Skeletal muscle cell (primary cell): ENCODE measurements at regions not wholly inside any gene's neighbourhood (a gene's known extent, or its start where the extent isn't known, plus 50 kb on each side); places are given as distances from the start of the nearest gene placed in this dataset.
A peak's percentile ranks its signal among the peaks of the same experiment; 100 is the strongest.

Experiments
- DNase-seq: peaks from one replicate; pipeline ENCODE4 v3.0.0-alpha.2; 2010; ENCODE audit warnings: low read depth
- H3K4me3 ChIP-seq: 2 replicates; pipeline ENCODE4 v1.5.1; 2011; ENCODE audit warnings: low read depth, mild to moderate bottlenecking, control low read depth, low read length, moderate library complexity

- no peak overlapping the region for H3K4me3 ChIP-seq
- no peak for DNase-seq
Measured at GRCh38 chr15:62766599-62766998, 275.9 kb upstream of the TPM1 start.

GRCh38 chr15:62769604-62770003, 272.9 kb upstream of the TPM1 start:
- H3K4me3 ChIP-seq: no peak overlapping the region
- peak; percentile 51 for DNase-seq

- no peak overlapping the region for H3K4me3 ChIP-seq
- no peak for DNase-seq
Measured at GRCh38 chr15:62770111-62770660, 272.4 kb upstream of the TPM1 start.

- DNase-seq: peak; percentile 63
- H3K4me3 ChIP-seq: no peak overlapping the region
Measured at GRCh38 chr15:62770752-62771151, 271.8 kb upstream of the TPM1 start.

GRCh38 chr15:62771234-62771633, 271.3 kb upstream of the TPM1 start:
- DNase-seq: no peak
- H3K4me3 ChIP-seq: no peak overlapping the region

GRCh38 chr15:62773369-62774165, 269.0 kb upstream of the TPM1 start:
- H3K4me3 ChIP-seq: no peak overlapping the region
- no peak for DNase-seq

GRCh38 chr15:62775932-62776331, 266.6 kb upstream of the TPM1 start:
- H3K4me3 ChIP-seq: no peak overlapping the region
- no peak for DNase-seq

- H3K4me3 ChIP-seq: no peak overlapping the region
- DNase-seq: no peak
Measured at GRCh38 chr15:62777671-62778070, 264.9 kb upstream of the TPM1 start.

- DNase-seq: peak; percentile 52
- no peak overlapping the region for H3K4me3 ChIP-seq
Measured at GRCh38 chr15:62779036-62779770, 263.3 kb upstream of the TPM1 start.

- no peak overlapping the region for H3K4me3 ChIP-seq
- no peak for DNase-seq
Measured at GRCh38 chr15:62779899-62780298, 262.6 kb upstream of the TPM1 start.

GRCh38 chr15:62781081-62781497, 261.5 kb upstream of the TPM1 start:
- DNase-seq: no peak
- H3K4me3 ChIP-seq: no peak overlapping the region

- H3K4me3 ChIP-seq: no peak overlapping the region
- peak; percentile 54 for DNase-seq
Measured at GRCh38 chr15:62782071-62782841, 260.3 kb upstream of the TPM1 start.

GRCh38 chr15:62782896-62783295, 259.7 kb upstream of the TPM1 start:
- H3K4me3 ChIP-seq: no peak overlapping the region
- no peak for DNase-seq

- DNase-seq: peak; percentile 89
- no peak overlapping the region for H3K4me3 ChIP-seq
Measured at GRCh38 chr15:62783303-62783957, 259.1 kb upstream of the TPM1 start.

GRCh38 chr15:62785881-62786828, 256.4 kb upstream of the TPM1 start:
- no peak for DNase-seq
- H3K4me3 ChIP-seq: no peak overlapping the region

- H3K4me3 ChIP-seq: no peak overlapping the region
- DNase-seq: no peak
Measured at GRCh38 chr15:62787401-62787800, 255.1 kb upstream of the TPM1 start.

GRCh38 chr15:62788224-62788623, 254.3 kb upstream of the TPM1 start:
- no peak for DNase-seq
- H3K4me3 ChIP-seq: no peak overlapping the region

- no peak for DNase-seq
- H3K4me3 ChIP-seq: no peak overlapping the region
Measured at GRCh38 chr15:62790546-62790945, 252.0 kb upstream of the TPM1 start.
